ENCODE measurements at regions not wholly inside any gene's neighbourhood (a gene's known extent, or its start where the extent isn't known, plus 50 kb on each side); places are given as distances from the start of the nearest gene placed in this dataset.
"Not testable (repeated sequence)": the region's sequence is repeated elsewhere in the genome, so short reads cannot be mapped to it uniquely, and the experiment has no call there.

GRCh38 chr14:49049711-49050110 lies 536.5 kb downstream of the RPS29 start:
- Histone ChIP-seq H3K27ac (no peak overlapping the region), H3K4me3 (no peak overlapping the region), H3K4me1 (replicated peaks in 1 of 2) (peaks cover 17 to 33% of the 10 kb centered on the region in 2 donors)
- peak in 2 of 8 experiments; percentile 20 to 24 for ATAC-seq (replicated peaks in 6 of 8)
- in situ Hi-C loops (cut with MboI; ENCODE audit: low pct_unique_long_range_greater_than_20kb in 2 of 9, low sequenced_read_pairs in 9 of 9, unreplicated experiment in 9 of 9) = no loop called here

GRCh38 chr14:49044981-49045380 lies 541.2 kb downstream of the RPS29 start:
- H3K4me3 ChIP-seq = no peak overlapping the region
- no peak for ATAC-seq (replicated peaks in 6 of 8)
- in situ Hi-C loops (cut with MboI; ENCODE audit: low pct_unique_long_range_greater_than_20kb in 2 of 9, low sequenced_read_pairs in 9 of 9, unreplicated experiment in 9 of 9) = no loop called here
- H3K4me1 ChIP-seq (replicated peaks in 1 of 2) = peaks cover 9 to 12% of the 10 kb centered on the region in 2 donors
- H3K27ac ChIP-seq = no peak overlapping the region
- 0 to 100% (median 45%) methylated on average over 1 to 2 of the region's 2 CpGs; no CpG with 5 or more reads in 3 of the 10 experiments for WGBS, 10 experiments

- peak in 5 of 8 experiments; percentile 37 to 62 (median 57) for ATAC-seq (replicated peaks in 6 of 8)
Measured at GRCh38 chr14:49036984-49037516, 549.1 kb downstream of the RPS29 start.

GRCh38 chr14:49036266-49036665 lies 549.9 kb downstream of the RPS29 start:
- Histone ChIP-seq H3K4me1 (replicated peaks in 1 of 2) (peaks cover 10 to 17% of the 10 kb centered on the region in 2 donors), H3K4me3 (no peak overlapping the region), H3K27ac (no peak overlapping the region)
- ATAC-seq (replicated peaks in 6 of 8) = peak in 4 of 8 experiments; percentile 28 to 50 (median 35)
- in situ Hi-C loops (cut with MboI; ENCODE audit: low pct_unique_long_range_greater_than_20kb in 2 of 9, low sequenced_read_pairs in 9 of 9, unreplicated experiment in 9 of 9) = no loop called here
- 0 to 96% (median 62%) methylated on average over 1 to 5 of the region's 5 CpGs for WGBS, 10 experiments

More at GRCh38 chr14:49036984-49037516, 549.1 kb downstream of the RPS29 start:
- WGBS, 10 experiments = 6 to 63% (median 38%) methylated on average over 2 to 8 of the region's 8 CpGs
- H3K4me3 ChIP-seq = no peak overlapping the region
- in situ Hi-C loops (cut with MboI; ENCODE audit: low pct_unique_long_range_greater_than_20kb in 2 of 9, low sequenced_read_pairs in 9 of 9, unreplicated experiment in 9 of 9) = no loop called here
- H3K27ac ChIP-seq = peak overlapping the region in 1 of 2 donors; percentile 10
- H3K4me1 ChIP-seq (replicated peaks in 1 of 2) = peaks cover 10 to 17% of the 10 kb centered on the region in 2 donors

- in situ Hi-C loops (cut with MboI; ENCODE audit: low pct_unique_long_range_greater_than_20kb in 2 of 9, low sequenced_read_pairs in 9 of 9, unreplicated experiment in 9 of 9) = no loop called here
- WGBS, 10 experiments = 34 to 100% (median 78%) methylated on average over 2 to 7 of the region's 8 CpGs; no CpG with 5 or more reads in 1 of the 10 experiments
- Histone ChIP-seq H3K27ac (no peak overlapping the region), H3K4me3 (no peak overlapping the region), H3K4me1 (replicated peaks in 1 of 2) (peaks cover 10 to 17% of the 10 kb centered on the region in 2 donors)
- no peak for ATAC-seq (replicated peaks in 6 of 8)
Measured at GRCh38 chr14:49033131-49033530, 553.0 kb downstream of the RPS29 start.

GRCh38 chr14:49031710-49032109 lies 554.5 kb downstream of the RPS29 start:
- WGBS, 10 experiments = 5 to 96% (median 67%) methylated on average over 2 to 6 of the region's 6 CpGs; no CpG with 5 or more reads in 1 of the 10 experiments
- H3K4me1 ChIP-seq (replicated peaks in 1 of 2); ATAC-seq (replicated peaks in 6 of 8); H3K4me3 ChIP-seq; in situ Hi-C loops (cut with MboI; ENCODE audit: low pct_unique_long_range_greater_than_20kb in 2 of 9, low sequenced_read_pairs in 9 of 9, unreplicated experiment in 9 of 9); H3K27ac ChIP-seq: not testable (repeated sequence)

GRCh38 chr14:49019467-49020115 lies 566.6 kb downstream of the RPS29 start:
- in situ Hi-C loops (cut with MboI; ENCODE audit: low pct_unique_long_range_greater_than_20kb in 2 of 9, low sequenced_read_pairs in 9 of 9, unreplicated experiment in 9 of 9) = no loop called here
- 80 to 100% methylated on average over 1 of the region's 1 CpG; no CpG with 5 or more reads in 8 of the 10 experiments for WGBS, 10 experiments
- peaks cover 3 to 10% of the 10 kb centered on the region in 2 donors for H3K4me1 ChIP-seq (replicated peaks in 1 of 2)
- no peak for ATAC-seq (replicated peaks in 6 of 8)
- no peak overlapping the region for H3K4me3 ChIP-seq
- H3K27ac ChIP-seq = no peak overlapping the region

- Histone ChIP-seq H3K4me3 (no peak overlapping the region), H3K27ac (no peak overlapping the region), H3K4me1 (replicated peaks in 1 of 2) (peaks cover 3 to 10% of the 10 kb centered on the region in 2 donors)
- 2 to 98% (median 73%) methylated on average over 3 to 5 of the region's 5 CpGs; no CpG with 5 or more reads in 1 of the 10 experiments for WGBS, 10 experiments
- ATAC-seq (replicated peaks in 6 of 8) = no peak
- in situ Hi-C loops (cut with MboI; ENCODE audit: low pct_unique_long_range_greater_than_20kb in 2 of 9, low sequenced_read_pairs in 9 of 9, unreplicated experiment in 9 of 9) = no loop called here
Measured at GRCh38 chr14:49017447-49017846, 568.7 kb downstream of the RPS29 start.

- WGBS, 10 experiments = 6 to 85% (median 60%) methylated on average over 1 to 2 of the region's 2 CpGs; no CpG with 5 or more reads in 2 of the 10 experiments
- ATAC-seq (replicated peaks in 6 of 8) = peak in 5 of 8 experiments; percentile 63 to 92 (median 69)
Measured at GRCh38 chr14:49016381-49016780, 569.8 kb downstream of the RPS29 start.

GRCh38 chr14:49014476-49014875 lies 571.7 kb downstream of the RPS29 start:
- in situ Hi-C loops (cut with MboI; ENCODE audit: low pct_unique_long_range_greater_than_20kb in 2 of 9, low sequenced_read_pairs in 9 of 9, unreplicated experiment in 9 of 9) = no loop called here

More at GRCh38 chr14:49016381-49016780, 569.8 kb downstream of the RPS29 start:
- Histone ChIP-seq H3K4me3 (no peak overlapping the region), H3K4me1 (replicated peaks in 1 of 2) (peaks cover 3 to 10% of the 10 kb centered on the region in 2 donors), H3K27ac (no peak overlapping the region)
- in situ Hi-C loops (cut with MboI; ENCODE audit: low pct_unique_long_range_greater_than_20kb in 2 of 9, low sequenced_read_pairs in 9 of 9, unreplicated experiment in 9 of 9) = no loop called here

GRCh38 chr14:49008363-49008762 lies 577.8 kb downstream of the RPS29 start:
- ATAC-seq (replicated peaks in 6 of 8) = peak in 5 of 8 experiments; percentile 22 to 63 (median 40)
- no peak overlapping the region for H3K4me3 ChIP-seq
- H3K4me1 ChIP-seq (replicated peaks in 1 of 2) = no peaks in the 10 kb centered on the region
- WGBS, 10 experiments = 0 to 91% (median 72%) methylated on average over 2 to 3 of the region's 3 CpGs; no CpG with 5 or more reads in 1 of the 10 experiments
- in situ Hi-C loops (cut with MboI; ENCODE audit: low pct_unique_long_range_greater_than_20kb in 2 of 9, low sequenced_read_pairs in 9 of 9, unreplicated experiment in 9 of 9) = no loop called here
- no peak overlapping the region for H3K27ac ChIP-seq

More at GRCh38 chr14:49014476-49014875, 571.7 kb downstream of the RPS29 start:
- ATAC-seq (replicated peaks in 6 of 8) = no peak
- 8 to 100% (median 72%) methylated on average over 1 to 3 of the region's 3 CpGs for WGBS, 10 experiments
- no peak overlapping the region for H3K4me3 ChIP-seq
- peaks cover 3 to 10% of the 10 kb centered on the region in 2 donors for H3K4me1 ChIP-seq (replicated peaks in 1 of 2)
- H3K27ac ChIP-seq = no peak overlapping the region

- no peak overlapping the region for H3K4me3 ChIP-seq
- H3K4me1 ChIP-seq (replicated peaks in 1 of 2) = no peaks in the 10 kb centered on the region
- no peak overlapping the region for H3K27ac ChIP-seq
- peak in 2 of 8 experiments; percentile 22 to 53 for ATAC-seq (replicated peaks in 6 of 8)
- in situ Hi-C loops (cut with MboI; ENCODE audit: low pct_unique_long_range_greater_than_20kb in 2 of 9, low sequenced_read_pairs in 9 of 9, unreplicated experiment in 9 of 9) = no loop called here
- 0 to 60% (median 31%) methylated on average over 1 to 4 of the region's 4 CpGs; no CpG with 5 or more reads in 2 of the 10 experiments for WGBS, 10 experiments
Measured at GRCh38 chr14:48991141-48991540, 595.0 kb downstream of the RPS29 start.

GRCh38 chr14:48983351-48983888 lies 602.8 kb downstream of the RPS29 start:
- Histone ChIP-seq H3K27ac (no peak overlapping the region), H3K4me1 (replicated peaks in 1 of 2) (no peaks in the 10 kb centered on the region), H3K4me3 (no peak overlapping the region)
- 14 to 100% (median 67%) methylated on average over 1 to 6 of the region's 6 CpGs for WGBS, 10 experiments
- in situ Hi-C loops (cut with MboI; ENCODE audit: low pct_unique_long_range_greater_than_20kb in 2 of 9, low sequenced_read_pairs in 9 of 9, unreplicated experiment in 9 of 9) = no loop called here
- peak in 1 of 8 experiments; percentile 42 for ATAC-seq (replicated peaks in 6 of 8)

Measured in motor neuron (in vitro differentiated cells).